PC-9 (cell line): ENCODE measurements at regions not wholly inside any gene's neighbourhood (a gene's known extent, or its start where the extent isn't known, plus 50 kb on each side); places are given as distances from the start of the nearest gene placed in this dataset.

Experiments used
- BruUV-seq: library from RNA; stranded (reverse); fragments of 400-500 nt; replicated peaks from 2 replicates; lab custom pipeline; 2021; lab: Mats Ljungman, UMichigan
- CTCF ChIA-PET: fragments of 300-600 bp; sonication (Branson Sonifier 250); formaldehyde crosslinking; loops from one replicate; lab custom pipeline; 2022; ENCODE audit warnings: antibody characterized with exemption; lab: Charles Lee
- POLR2A ChIA-PET: fragments of 300-600 bp; sonication (Branson Sonifier 250); formaldehyde crosslinking; loops from one replicate; lab custom pipeline; 2022; ENCODE audit warnings: antibody characterized with exemption; ENCODE audit not compliant: unreplicated experiment; lab: Charles Lee
- DNase-seq, 2 experiments: peaks; one replicate each; pipeline versions ENCODE4 v3.0.0 to v3.0.0-alpha.2; 2015 to 2022; ENCODE audit warnings: mixed read lengths in 1 of 2
- H2AFZ ChIP-seq: fragments of 200-600 bp; sonication (generic); 2 replicates; pipeline ENCODE4 v1.8.1; 2017; ENCODE audit warnings: antibody characterized with exemption
- H3F3A ChIP-seq: fragments of 200-600 bp; sonication (generic); 2 replicates; pipeline ENCODE4 v1.8.1; 2017; ENCODE audit warnings: antibody characterized with exemption, mild to moderate bottlenecking, low read depth; ENCODE audit not compliant: insufficient read depth
- H3K27ac ChIP-seq: fragments of 200-600 bp; sonication (generic); 2 replicates; pipeline ENCODE4 v1.6.1; 2016; ENCODE audit warnings: mixed run types
- H3K27me3 ChIP-seq: fragments of 200-600 bp; sonication (generic); 2 replicates; pipeline ENCODE4 v1.6.1; 2016; ENCODE audit warnings: low read depth, mixed run types; ENCODE audit not compliant: insufficient read depth
- H3K36me3 ChIP-seq: fragments of 200-600 bp; sonication (generic); 2 replicates; pipeline ENCODE4 v1.6.1; 2016; ENCODE audit warnings: low read depth, mixed run types
- H3K4me1 ChIP-seq: fragments of 200-600 bp; sonication (generic); replicated peaks from 2 replicates; pipeline ENCODE4 v1.6.1; 2016; ENCODE audit warnings: mixed run types; ENCODE audit not compliant: insufficient read depth
- H3K4me2 ChIP-seq: fragments of 200-600 bp; sonication (generic); 2 replicates; pipeline ENCODE4 v1.6.1; 2017; ENCODE audit warnings: mixed run types
- H3K4me3 ChIP-seq: fragments of 200-600 bp; sonication (generic); 2 replicates; pipeline ENCODE4 v1.6.1; 2016; ENCODE audit warnings: mixed run types
- H3K79me2 ChIP-seq: fragments of 200-600 bp; sonication (generic); 2 replicates; pipeline ENCODE4 v1.6.1; 2017; ENCODE audit warnings: low read depth, mixed run types
- H3K9me2 ChIP-seq: fragments of 200-600 bp; sonication (generic); 2 replicates; pipeline ENCODE4 v1.8.1; 2017; ENCODE audit warnings: mild to moderate bottlenecking; ENCODE audit not compliant: insufficient read depth
- H3K9me3 ChIP-seq: fragments of 200-600 bp; sonication (generic); 2 replicates; pipeline ENCODE4 v1.8.1; 2016; ENCODE audit warnings: low read depth; ENCODE audit not compliant: insufficient read depth
- H4K20me1 ChIP-seq: fragments of 200-600 bp; sonication (generic); 2 replicates; pipeline ENCODE4 v1.8.1; 2017; ENCODE audit not compliant: insufficient read depth
- CTCF ChIP-seq: fragments of 200-600 bp; sonication (generic); conservative IDR thresholded peaks from 2 replicates; pipeline ENCODE4 v1.6.1; 2017; ENCODE audit warnings: mixed run types, antibody characterized with exemption, mild to moderate bottlenecking, moderate library complexity
- EZH2 ChIP-seq: fragments of 200-600 bp; sonication (generic); IDR thresholded peaks from 2 replicates; pipeline ENCODE4 v1.8.0; 2017; ENCODE audit warnings: antibody characterized with exemption, low read depth
- intact Hi-C: fragments of 100-400 bp; cut with micrococcal nuclease; formaldehyde crosslinking; loops from one replicate; pipeline ENCODE4 v1.10.0; 2022; ENCODE audit not compliant: unreplicated experiment

- no peaks in the 10 kb centered on the region for H3K27me3 ChIP-seq
- POLR2A ChIA-PET = no interaction called here
- BruUV-seq = no TSS peak
Observed at GRCh38 chr5:90185897-90186468, 223.6 kb downstream of the CETN3 start.

DNA sequence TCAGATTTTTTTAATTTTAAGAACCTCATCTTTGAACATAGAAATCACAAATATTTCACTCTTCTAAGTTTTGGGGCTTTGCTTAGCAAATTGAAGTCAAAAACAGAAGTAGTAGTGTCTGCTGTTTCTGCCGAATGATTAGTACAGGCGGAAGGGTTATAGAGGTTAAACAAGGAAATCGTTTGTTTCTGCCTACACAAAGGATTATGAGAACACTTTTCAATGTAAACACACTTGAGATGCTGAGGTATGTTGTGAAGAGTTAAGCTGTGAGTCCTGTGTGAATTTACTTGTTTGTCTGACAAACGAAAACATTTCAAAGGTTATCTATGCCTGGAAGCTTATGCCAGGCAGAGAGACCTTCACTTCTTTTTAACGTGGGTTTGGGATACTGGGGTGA, 224.8 kb downstream of the CETN3 start:
- Histone ChIP-seq H3K4me3 (no peak overlapping the region), H3K27ac (no peak overlapping the region), H3K79me2 (no peaks in the 10 kb centered on the region), H3K36me3 (no peaks in the 10 kb centered on the region), H3K9me2 (no peaks in the 10 kb centered on the region), H3K4me1 (0 out of 2 replicates have a peak, but pooled peaks cover 8% of the 10 kb centered on the region), H3F3A (no peaks in the 10 kb centered on the region), H2AFZ (no peak overlapping the region), H3K4me2 (no peak overlapping the region), H4K20me1 (no peaks in the 10 kb centered on the region), H3K9me3 (no peaks in the 10 kb centered on the region), H3K27me3 (no peaks in the 10 kb centered on the region)
- intact Hi-C loops = loop anchor here (2.0 to 10.0 kb wide), 2 partner anchors 80 to 1456 kb away; no protein-coding TSS in a partner anchor
- TF ChIP-seq CTCF = no peak
- TF ChIP-seq EZH2 = no peak
- no TSS peak for BruUV-seq
- DNase-seq = no peak
- ChIA-PET CTCF (no interaction called here), POLR2A (no interaction called here)

More at GRCh38 chr5:90185897-90186468, 223.6 kb downstream of the CETN3 start:
- CTCF ChIA-PET = no interaction called here
- H2AFZ ChIP-seq = no peak overlapping the region
- H3K4me1 ChIP-seq = 0 out of 2 replicates have a peak, but pooled peaks cover 8% of the 10 kb centered on the region
- no peaks in the 10 kb centered on the region for H3K9me3 ChIP-seq
- no peak for DNase-seq
- H3K79me2 ChIP-seq = no peaks in the 10 kb centered on the region
- intact Hi-C loops = loop anchor here (2.0 to 10.0 kb wide), 2 partner anchors 79 to 1457 kb away; no protein-coding TSS in a partner anchor
- no peaks in the 10 kb centered on the region for H4K20me1 ChIP-seq
- no peaks in the 10 kb centered on the region for H3K9me2 ChIP-seq
- H3K4me3 ChIP-seq = no peak overlapping the region
- TF ChIP-seq EZH2 (no peak), CTCF (no peak)
- H3F3A ChIP-seq = no peaks in the 10 kb centered on the region
- no peaks in the 10 kb centered on the region for H3K36me3 ChIP-seq
- no peak overlapping the region for H3K4me2 ChIP-seq
- H3K27ac ChIP-seq = no peak overlapping the region

DNA sequence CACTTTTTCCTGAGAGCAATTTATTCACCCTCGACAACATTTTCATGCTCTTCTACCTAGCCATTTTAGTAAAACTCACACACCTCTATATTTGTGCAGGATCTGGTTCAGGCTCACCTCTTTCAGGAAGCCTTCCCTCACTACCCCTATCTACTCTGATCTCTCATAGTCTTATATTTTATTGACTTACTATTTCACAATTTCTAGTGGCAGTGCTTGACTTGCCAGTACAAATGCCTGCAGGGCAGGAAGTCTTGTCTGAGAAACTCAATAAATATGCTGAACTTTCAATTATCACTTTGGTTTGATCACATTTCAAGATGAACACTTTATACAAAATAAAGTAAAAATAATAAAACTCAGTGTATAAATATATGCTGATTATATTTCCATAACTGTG, 226.8 kb downstream of the CETN3 start:
- TF ChIP-seq CTCF = no peak
- no peak for TF ChIP-seq EZH2
- CTCF ChIA-PET = no interaction called here
- BruUV-seq = no TSS peak

More for the DNA sequence above, 226.8 kb downstream of the CETN3 start:
- Histone ChIP-seq H3K79me2 (no peaks in the 10 kb centered on the region), H3K27ac (no peak overlapping the region), H3K9me2 (no peaks in the 10 kb centered on the region), H3K4me1 (0 out of 2 replicates have a peak, but pooled peaks cover 8% of the 10 kb centered on the region), H4K20me1 (no peaks in the 10 kb centered on the region), H3K4me2 (no peak overlapping the region), H2AFZ (no peak overlapping the region), H3K9me3 (no peaks in the 10 kb centered on the region), H3K36me3 (no peaks in the 10 kb centered on the region), H3K27me3 (no peaks in the 10 kb centered on the region), H3K4me3 (no peak overlapping the region), H3F3A (no peaks in the 10 kb centered on the region)
- intact Hi-C loops = loop anchor here (10.0 kb wide), 1 partner anchor 82 kb away; no protein-coding TSS in a partner anchor
- POLR2A ChIA-PET = no interaction called here
- peak; percentile 7 to 66 for DNase-seq
